NCI-H82 (cell line): ENCODE measurements at regions not wholly inside any gene's neighbourhood (a gene's known extent, or its start where the extent isn't known, plus 50 kb on each side); places are given as distances from the start of the nearest gene placed in this dataset.
A peak's percentile ranks its signal among the peaks of the same experiment; 100 is the strongest.

Experiments used
- DNase-seq: peaks from one replicate; lab custom pipeline; 2025; lab: John Stamatoyannopoulos, UW

DNA sequence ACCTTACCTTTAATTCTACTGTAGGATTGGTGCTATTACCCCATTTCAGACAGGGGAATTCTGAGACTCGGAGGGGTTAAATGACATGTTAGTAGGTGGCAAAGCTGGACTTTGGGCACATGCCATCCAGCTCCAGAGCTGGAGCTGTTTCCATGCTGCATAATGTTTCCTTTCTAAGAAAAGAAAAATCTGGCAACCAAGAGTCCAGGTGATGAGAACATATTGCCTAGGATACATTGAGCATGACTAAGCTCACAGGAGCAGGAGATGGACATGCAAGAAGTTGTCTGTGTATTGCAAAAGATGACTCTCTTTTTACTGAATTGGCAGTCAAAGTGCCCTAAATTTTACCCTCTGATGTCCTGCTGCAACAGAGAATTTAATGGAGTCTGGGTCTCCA, 150.8 kb upstream of the SYT13 start:
- DNase-seq, result no peak

DNA sequence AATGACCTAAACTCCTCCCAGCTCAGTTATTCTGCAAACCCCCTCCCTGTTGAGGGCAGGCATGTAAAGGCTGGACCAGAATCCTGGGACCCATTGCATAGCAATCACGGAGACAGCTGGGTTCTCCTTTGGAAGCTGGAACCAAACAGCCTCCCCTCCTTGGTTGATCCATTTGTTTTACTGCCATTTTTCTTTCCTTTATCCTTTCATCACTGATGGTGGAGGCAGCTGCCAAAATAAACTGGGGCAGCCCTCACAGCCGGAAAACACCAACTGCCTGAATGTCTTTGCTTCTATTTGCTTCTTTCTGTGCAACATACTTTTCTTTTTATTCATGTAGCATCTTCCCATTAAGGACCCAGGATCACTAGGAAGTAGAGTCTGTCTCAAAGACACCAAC, 150.0 kb upstream of the SYT13 start:
- no peak for DNase-seq

DNA sequence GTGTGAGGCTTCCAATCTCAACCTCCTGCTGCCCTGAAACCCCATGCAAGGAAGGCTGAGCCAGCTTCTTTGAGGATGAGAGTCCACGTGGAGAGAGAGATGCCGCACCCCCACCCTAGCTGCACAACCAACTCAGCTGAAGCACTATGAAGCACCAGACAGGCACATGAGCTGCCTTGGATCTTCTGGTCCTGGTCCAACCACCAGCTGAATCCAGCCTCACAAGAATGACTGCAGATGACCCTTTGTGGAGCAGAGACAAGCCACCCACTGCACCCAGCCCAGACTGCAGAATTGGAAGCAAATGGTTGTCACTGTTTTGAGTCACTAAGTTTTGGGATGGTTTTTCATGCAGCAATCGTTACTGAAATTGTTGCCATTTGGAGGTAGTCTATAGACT, 149.6 kb upstream of the SYT13 start:
- DNase-seq, result no peak

DNA sequence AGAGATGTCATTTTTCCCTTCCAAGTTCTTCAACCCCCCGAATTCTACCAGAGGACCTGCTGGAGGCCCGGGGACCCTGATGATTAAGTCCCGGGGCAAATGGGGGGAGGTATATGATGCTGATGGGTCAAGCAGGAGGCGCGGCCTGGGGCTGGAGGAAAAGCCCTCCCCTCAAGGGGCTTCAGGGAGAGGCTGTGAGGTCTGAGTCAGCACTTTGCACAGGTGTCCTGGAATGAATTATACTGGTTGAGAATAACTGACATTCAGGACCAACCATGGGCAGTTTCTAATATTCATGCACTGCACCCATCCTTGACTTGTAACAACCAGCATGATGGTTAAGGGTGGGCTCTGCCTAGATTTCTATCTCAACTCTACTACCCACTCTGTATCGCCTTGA, 146.8 kb upstream of the SYT13 start:
- no peak for DNase-seq

DNA sequence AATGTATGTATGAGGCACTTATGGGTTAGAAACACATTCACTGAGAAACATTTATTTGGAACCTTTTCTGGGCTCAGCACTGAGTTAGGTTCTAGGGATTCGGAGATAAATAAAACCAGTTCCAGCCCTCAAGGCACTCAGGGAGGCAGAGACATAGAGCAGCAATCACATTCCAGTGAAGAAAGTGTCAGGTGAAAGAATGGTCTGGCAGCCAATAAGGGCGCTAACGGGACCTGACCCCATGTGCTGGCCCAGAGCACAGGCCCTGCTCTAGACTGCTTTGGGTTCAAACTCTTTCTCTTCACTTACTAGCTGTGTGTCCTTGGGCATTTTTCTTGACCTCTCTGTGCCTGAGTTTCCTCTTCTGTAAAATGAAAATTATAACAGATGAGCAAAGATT, 146.0 kb upstream of the SYT13 start:
- no peak for DNase-seq

DNA sequence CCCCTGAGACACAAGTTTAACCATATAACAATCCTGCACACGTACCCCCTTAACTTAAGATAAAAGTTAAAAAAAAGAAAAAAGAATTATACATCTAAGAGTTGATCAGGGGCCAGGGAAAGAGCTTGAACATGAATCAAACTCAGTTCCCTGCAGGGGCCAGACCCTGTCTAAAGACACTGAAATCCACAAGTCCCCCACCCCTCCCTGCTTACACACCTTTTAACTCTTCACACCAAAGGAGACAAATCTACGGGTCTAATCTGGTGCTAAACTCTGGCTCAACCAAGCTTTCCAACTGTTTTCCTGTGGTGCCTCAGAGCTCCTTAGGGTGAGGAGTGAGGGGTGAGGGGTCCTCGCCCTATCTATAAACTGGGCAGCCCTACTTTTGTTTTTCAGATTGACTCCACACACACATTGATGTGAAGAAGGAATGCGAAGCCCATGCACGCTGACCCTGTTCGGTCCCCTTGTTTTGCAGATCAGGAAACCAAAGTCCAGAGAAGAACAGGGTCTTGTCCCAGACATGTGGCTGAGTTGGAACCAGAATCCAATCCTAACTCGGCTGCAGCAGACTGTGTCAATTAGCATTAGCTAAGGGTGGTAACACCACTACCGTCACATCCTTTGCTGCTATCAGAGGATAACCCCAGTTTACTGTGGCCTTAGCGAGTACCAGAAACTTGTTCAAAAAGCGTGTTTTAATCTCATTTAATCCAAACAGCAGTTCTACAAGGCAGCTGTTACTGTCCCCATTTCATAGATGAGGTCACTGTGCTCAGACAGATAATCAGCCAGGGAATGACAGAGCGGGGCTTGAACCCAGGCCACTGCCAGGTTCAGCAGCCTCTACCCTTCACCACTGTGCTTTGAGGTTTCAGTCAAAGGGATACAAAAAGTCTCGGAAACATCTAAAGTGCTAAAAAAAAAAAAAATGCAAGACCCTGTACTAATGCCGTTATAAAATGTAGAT, 145.2 kb upstream of the SYT13 start:
- peak; percentile 22 for DNase-seq

DNA sequence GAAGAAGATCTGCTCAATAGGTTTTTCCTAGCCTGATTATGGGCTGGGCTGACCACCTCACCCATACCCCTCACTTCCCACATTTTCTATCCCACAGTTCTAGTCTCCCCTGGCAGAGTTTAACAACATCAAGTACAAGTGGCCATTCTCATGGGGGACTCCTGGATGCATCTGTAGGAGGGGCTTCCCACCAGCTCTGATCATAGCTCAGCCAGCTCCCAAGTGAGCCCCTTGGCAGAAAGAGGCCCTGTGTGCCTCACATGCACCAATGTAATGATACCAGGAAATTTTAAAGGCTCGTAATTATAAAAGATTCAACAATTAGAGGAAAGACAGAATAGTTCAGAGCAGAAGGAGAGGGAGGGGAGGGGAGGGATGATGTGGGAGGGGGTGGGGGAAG, 144.2 kb upstream of the SYT13 start:
- no peak for DNase-seq

DNA sequence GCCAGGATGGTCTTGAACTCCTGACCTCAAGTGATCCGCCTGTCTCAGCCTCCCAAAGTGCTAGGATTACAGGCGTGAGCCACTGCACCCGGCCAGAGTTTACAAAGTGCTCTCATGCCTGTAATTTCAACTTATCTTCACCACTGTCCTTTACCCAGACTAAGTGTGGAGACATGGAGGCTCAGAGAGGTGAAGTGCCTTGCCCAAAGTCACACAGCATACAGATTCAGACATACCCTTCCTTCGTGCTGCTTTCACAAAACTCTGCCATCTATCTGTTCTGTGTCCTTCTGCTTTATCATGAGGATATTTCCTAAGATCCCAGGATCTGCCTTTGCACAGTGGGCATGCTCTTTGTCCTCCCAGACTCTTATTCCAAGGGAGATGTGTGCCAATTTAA, 143.6 kb upstream of the SYT13 start:
- no peak for DNase-seq

DNA sequence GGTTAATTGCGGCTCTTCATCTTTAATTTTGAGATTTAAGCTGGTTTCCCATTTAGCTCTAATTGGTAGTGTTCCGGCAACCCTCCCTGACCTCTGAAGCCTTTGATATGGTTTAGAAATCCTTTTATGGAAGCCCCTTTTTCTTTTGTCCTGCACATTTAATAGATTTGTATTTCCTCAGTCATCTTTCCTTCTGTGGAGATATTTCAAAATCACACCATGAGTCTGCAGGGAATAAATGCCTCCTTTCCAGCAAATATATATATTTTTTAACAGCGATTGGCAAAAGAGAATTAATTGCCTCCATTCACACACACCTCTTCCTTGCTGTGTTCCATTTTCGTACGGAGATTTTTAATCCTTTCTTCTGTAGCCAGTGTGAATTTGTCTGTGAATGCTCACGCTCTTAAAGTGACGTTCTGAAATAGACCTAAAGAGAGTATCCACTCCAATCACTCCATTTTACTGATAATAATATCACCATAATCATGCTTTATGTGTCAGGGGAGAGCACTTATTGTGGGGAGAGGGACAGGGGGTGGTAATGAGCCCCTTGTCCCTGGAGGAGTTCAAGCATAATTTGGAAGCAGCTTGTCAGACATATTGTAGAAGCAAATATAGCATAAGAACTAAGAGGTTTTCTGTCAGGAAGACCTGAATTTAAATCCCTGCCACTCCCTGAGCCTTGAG, 142.5 kb upstream of the SYT13 start:
- no peak for DNase-seq

DNA sequence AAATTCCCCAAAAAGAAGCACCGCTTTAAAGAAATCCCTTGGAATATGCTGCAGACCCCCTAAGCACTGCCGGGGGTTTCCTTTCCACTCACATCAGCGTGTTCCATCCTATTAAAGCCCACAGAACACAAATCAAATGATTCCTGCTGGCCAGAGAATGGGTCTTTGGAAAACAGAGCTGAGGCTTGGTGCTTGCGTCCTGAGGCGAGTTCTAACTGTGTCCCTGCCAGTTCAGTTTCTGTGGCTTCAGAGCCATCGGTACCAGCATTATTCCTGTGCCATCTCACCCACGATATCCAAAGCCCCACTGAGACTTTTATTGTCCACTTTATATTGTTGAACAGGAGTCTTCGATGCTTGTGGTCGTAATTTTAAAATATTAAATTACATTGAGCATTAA, 142.0 kb upstream of the SYT13 start:
- DNase-seq, result no peak

DNA sequence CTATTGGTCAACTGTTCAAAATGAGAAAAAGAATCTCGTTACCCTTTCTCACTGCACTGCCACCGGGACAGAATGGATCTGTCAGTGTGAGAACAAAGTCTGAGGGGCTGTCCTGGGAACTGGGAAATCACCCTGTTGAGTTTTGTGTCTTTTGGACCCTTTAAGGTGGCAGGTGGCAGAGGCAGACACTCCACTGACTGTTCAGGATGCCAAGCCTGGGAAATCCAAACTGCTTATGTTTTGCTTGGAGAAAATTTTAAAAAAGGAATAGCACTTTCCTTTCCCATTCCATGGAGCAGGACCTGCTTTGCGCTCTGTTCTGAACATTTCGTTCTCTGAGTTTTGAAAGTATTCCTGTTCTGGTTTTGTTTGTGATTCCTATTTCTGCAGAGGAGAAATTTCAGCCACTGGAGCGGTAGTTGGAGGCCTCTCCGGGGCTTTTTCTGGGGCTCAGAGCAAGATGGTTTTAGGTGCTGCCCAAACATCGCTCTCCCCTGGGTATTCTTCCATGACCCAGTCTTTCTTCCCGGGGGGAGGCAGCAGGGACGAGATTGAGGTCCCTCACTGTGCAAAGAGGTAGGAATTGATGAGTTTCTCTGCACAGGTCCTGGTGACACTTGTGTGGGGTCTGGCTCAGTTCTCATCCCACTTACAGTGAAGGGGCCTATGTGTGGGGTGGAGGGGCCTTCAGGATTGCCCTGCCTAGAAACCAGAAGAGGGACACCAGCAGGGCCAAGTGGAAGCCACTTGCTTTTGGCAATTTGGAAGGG, 138.5 kb upstream of the SYT13 start:
- DNase-seq, result no peak

DNA sequence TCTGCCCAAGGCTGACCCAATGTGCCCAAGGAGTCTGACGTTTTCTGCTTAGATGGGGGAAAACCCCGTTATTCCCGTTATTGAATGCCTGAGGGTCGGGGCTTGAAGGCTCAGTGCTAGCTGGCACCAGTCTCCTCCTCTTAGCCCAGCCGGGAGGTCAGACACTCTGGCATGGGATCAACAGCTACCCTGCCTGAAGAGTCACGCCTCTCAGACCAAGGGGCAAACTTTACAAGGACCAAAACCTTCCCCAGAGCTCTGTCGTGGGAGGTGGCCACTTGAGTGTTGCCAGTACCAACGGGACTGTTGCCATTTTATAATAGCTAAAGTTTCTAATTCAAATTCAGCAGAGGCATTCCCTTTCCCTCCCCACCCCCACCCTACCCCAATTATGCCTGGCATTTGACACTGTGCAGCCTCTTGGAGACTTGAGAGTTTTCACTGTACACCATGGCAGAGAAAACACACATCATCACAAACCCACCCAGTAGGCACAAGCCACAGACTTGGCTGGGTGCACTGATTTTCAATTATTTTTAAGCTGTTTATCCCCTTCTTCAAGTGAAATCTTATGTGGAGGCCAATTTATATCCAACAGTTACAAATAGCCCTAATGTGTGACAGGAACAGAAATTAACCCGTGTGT, 137.5 kb upstream of the SYT13 start:
- no peak for DNase-seq

DNA sequence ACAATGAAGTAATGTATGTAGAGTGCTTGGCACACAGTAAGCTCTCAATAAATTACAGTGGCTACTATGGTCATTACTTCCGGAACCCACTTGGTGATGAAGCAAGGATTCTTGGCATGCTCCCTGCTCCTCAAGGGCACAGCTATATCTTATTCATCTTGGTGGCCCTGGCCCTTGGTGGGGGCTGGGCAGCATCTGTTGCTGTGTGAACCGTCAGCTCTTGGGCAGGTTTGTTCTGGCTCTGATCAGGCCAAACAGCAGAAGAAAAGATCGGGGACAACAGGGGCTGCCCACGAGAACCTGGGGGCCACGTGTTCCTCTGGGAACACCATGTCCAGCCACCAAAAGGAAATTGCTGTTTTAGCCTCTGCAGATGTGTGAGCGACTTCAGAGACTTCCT, 136.9 kb upstream of the SYT13 start:
- no peak for DNase-seq

DNA sequence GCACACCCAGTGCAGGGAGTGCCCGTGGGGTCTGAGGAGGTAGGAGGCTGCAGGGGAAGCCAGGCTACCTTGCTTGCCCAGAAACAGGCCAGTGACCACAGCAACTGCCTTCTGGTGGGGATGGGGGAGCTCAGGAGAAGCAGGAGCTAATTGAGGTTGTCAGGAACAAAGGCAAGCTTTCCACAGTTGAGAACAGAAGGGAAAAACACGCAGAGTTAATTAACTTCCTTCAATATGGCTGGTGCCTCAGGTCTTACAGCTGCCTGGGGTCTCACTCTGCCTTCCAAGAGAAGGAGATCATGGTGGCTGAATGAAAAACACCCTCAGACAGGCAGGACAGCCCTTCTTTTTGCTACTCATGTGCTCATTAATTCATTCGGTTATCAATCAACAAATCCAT, 127.9 kb upstream of the SYT13 start:
- no peak for DNase-seq

DNA sequence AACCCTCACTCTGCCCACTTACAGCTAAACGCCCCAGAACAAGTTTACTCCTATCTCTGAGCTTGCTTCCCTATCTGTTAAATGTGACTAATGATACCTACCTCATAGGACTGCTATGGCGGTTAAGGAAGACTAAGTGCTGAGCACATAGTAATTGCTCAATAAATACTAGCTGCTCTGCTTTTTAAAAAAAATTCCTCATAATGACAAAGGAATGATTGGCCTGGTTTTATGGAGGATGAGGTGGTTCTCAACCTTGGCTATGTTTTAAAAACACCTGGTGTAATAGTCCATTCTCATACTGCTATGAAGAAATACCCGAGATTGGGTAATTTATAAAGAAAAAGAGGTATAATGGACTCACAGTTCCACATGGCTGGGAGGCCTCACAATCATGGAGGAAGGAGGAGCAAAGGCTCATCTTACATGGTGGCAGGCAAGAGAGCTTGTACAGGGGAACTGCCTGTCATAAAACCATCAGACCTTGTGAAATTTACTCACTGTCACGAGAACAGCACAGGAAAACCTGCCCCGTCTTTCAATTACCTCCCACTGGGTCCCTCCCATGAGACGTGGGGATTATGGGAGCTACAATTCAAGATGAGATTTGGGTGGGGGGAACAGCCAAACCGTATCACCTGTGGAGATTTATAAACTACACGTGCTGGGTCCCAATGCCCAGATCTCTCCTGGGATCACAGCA, 127.2 kb upstream of the SYT13 start:
- DNase-seq, result no peak

DNA sequence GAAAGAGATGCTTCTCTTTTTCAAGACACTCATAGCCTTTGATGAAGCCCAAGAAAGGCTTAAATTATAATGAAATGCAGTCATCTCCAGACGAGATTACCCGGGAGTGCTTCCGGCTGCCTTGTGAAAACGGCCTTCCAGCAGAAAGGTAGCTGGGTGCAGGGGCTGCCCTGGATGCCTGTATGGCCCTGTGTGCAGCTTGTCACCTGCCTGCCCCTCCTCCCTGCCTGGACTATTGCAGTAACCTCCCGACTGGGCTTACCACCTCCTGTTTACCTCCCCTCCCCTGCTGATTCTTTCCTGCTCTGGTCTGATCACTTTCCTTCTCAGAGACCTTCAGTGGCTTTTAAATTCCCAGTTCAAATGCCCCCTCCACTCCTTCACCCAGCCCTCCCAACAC, 126.4 kb upstream of the SYT13 start:
- DNase-seq, result peak; percentile 15

DNA sequence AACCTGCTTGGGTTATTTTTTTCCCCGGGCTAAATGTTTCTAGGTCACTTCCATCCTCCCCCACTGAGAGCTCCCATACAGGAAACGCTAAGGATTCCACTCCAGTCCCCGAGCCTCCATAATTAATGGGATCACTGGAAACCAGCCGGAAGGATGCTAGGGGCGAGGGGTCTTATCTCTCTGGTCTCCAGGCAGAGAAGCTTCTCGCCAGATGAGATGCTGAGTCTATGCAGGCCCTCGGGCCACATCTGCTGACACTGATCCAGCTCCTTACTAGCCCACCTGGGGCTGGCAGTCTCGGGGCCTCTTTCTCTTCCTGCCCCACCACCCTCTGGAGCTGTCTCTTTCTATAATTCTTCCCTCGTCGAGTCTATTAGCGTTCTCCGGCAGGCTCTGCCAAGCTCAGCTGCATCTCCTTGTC, 125.9 kb upstream of the SYT13 start:
- peak; percentile 56 for DNase-seq

DNA sequence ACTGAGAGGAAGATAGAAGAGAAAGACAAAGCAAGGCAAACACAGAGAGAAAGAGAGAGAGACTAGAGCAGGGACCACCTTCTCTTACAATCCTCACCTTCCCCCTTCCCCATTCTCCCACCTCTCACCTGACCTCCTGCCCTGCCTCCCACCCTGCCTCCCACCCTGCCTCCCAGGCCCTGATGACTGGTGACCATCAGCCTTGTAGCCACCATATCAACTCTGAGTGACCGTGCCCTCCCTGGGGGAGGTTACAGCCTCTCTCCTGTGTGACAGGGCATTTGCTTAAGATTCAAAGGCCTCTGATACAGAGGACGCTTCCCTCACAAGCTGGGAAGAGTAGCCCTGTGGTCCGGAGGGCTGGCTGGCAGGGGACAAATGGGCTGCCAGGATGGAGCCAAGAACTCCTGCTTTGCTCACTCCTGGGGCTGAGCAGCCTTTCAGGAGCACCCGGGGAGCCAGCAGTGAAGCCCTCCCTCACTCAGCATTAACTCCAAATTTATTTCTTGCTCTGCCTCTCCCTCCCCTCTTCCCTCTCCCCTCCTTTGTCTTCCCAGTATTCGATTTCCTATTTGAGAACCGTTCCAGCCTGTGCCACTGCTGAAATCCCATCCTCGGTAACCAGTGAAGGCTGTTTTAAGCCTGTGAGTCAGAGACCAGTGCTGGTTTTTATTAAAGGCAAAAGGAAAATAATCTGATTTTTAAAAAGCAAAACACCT, 125.2 kb upstream of the SYT13 start:
- no peak for DNase-seq

DNA sequence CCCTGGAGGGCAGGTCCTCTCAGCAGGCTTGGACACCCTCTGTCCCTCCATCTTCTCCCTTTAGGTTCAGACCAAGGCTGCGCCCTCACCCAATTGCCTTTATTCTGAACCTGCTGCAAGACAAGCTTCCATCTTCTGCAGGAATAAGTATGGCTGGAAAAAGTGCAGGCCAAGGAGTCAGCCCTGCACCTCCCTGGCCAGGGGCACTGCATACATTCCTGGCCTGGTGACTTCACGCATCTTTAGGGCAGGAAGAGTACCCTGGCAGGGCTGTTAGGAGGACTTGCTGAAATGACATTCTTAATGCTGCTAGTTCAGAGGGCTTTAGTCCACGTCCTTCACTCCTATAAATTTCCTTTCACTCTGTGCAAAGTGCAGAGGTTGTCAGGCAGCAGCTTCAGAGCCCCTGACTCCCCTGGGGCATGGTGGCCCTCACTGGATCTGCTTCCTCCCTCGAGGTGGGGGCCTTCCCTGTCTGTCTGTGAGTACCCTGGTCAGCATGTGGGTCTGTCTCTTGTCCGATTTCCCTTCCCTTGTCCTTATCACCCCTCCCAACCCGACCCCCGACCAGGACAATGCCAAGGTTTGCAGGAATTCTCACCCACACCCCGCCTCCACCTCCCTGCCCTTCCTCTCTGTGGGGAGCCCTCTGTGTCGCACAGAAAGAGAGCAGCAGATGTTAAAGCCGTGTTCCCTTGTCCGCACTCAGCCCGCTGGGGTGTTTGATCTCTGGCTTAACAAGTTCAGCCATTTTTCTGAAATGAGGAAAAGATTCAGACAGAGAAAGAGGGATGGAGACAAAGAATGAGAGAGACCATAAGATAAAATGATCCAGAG, 124.5 kb upstream of the SYT13 start:
- DNase-seq, result no peak

DNA sequence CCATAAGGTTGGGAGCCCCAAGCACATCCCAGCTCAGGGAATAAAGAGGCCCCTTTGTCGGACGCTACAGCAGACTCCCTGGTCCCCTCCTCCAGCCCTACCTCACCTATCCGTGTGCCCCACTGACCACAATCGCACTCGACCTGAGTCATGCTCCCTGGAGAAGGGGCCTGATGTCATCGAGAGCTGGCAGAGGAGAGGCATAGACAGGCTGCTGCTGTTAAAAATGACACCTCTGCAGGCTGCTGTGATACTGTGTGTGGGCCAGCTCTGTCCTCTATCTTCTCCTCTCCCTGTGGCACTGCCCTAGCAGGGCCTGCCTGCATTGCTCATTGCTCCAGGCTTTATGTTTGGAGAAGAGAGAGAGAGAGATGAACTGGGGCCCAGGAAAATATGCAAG, 123.4 kb upstream of the SYT13 start:
- DNase-seq, result no peak
